ENCODE measurements at regions not wholly inside any gene's neighbourhood (a gene's known extent, or its start where the extent isn't known, plus 50 kb on each side); places are given as distances from the start of the nearest gene placed in this dataset.

GRCh38 chr11:70915158-70915985 lies 337.0 kb downstream of the SHANK2 start:
- DNase-seq (no peak), ATAC-seq (no peak)
- Mint-ChIP-seq H3K27me3 (peaks cover 37% of the 10 kb centered on the region), H3K4me1 (no peaks in the 10 kb centered on the region), H3K36me3 (ENCODE audit: low read depth) (no peaks in the 10 kb centered on the region), H3K27ac (no peak overlapping the region), H3K4me3 (no peak overlapping the region)
- H3K9me3 ChIP-seq (ENCODE audit: control insufficient read depth, low read length, poor library complexity, severe bottlenecking): no peaks in the 10 kb centered on the region

GRCh38 chr11:70916351-70916750 lies 336.0 kb downstream of the SHANK2 start:
- DNase-seq (no peak), ATAC-seq (no peak)
- H3K36me3 Mint-ChIP-seq (ENCODE audit: low read depth): no peaks in the 10 kb centered on the region
- no peak overlapping the region for H3K4me3 Mint-ChIP-seq
- H3K27ac Mint-ChIP-seq: no peak overlapping the region
- no peaks in the 10 kb centered on the region for H3K4me1 Mint-ChIP-seq
- H3K27me3 Mint-ChIP-seq: peaks cover 27% of the 10 kb centered on the region
- no peaks in the 10 kb centered on the region for H3K9me3 ChIP-seq (ENCODE audit: control insufficient read depth, low read length, poor library complexity, severe bottlenecking)

GRCh38 chr11:70918242-70918641 lies 334.1 kb downstream of the SHANK2 start:
- Mint-ChIP-seq H3K4me1 (no peaks in the 10 kb centered on the region), H3K4me3 (no peak overlapping the region), H3K27ac (no peak overlapping the region), H3K36me3 (ENCODE audit: low read depth) (no peaks in the 10 kb centered on the region), H3K27me3 (peaks cover 13% of the 10 kb centered on the region)
- ATAC-seq (no peak), DNase-seq (no peak)
- H3K9me3 ChIP-seq (ENCODE audit: control insufficient read depth, low read length, poor library complexity, severe bottlenecking): no peaks in the 10 kb centered on the region

- ATAC-seq: no peak
- no peak for DNase-seq
- Mint-ChIP-seq H3K4me3 (no peak overlapping the region), H3K36me3 (ENCODE audit: low read depth) (no peaks in the 10 kb centered on the region), H3K27ac (no peak overlapping the region), H3K27me3 (no peaks in the 10 kb centered on the region), H3K4me1 (no peaks in the 10 kb centered on the region)
- H3K9me3 ChIP-seq (ENCODE audit: control insufficient read depth, low read length, poor library complexity, severe bottlenecking): no peaks in the 10 kb centered on the region
These were observed 330.6 kb downstream of the SHANK2 start for GRCh38 chr11:70921804-70922203.

GRCh38 chr11:70924108-70924507 lies 328.3 kb downstream of the SHANK2 start:
- H3K9me3 ChIP-seq (ENCODE audit: control insufficient read depth, low read length, poor library complexity, severe bottlenecking): no peaks in the 10 kb centered on the region
- no peak overlapping the region for H3K4me3 Mint-ChIP-seq
- H3K27me3 Mint-ChIP-seq: no peaks in the 10 kb centered on the region
- peaks cover 2% of the 10 kb centered on the region for H3K36me3 Mint-ChIP-seq (ENCODE audit: low read depth)
- H3K4me1 Mint-ChIP-seq: no peaks in the 10 kb centered on the region
- no peak overlapping the region for H3K27ac Mint-ChIP-seq
- ATAC-seq (no peak), DNase-seq (no peak)

GRCh38 chr11:70925238-70925637 lies 327.1 kb downstream of the SHANK2 start:
- DNase-seq (no peak), ATAC-seq (no peak)
- Mint-ChIP-seq H3K27ac (no peak overlapping the region), H3K4me1 (no peaks in the 10 kb centered on the region), H3K27me3 (no peaks in the 10 kb centered on the region), H3K36me3 (ENCODE audit: low read depth) (peaks cover 2% of the 10 kb centered on the region), H3K4me3 (no peak overlapping the region)
- no peaks in the 10 kb centered on the region for H3K9me3 ChIP-seq (ENCODE audit: control insufficient read depth, low read length, poor library complexity, severe bottlenecking)

- H3K36me3 Mint-ChIP-seq (ENCODE audit: low read depth): peaks cover 2% of the 10 kb centered on the region
- H3K27ac Mint-ChIP-seq: no peak overlapping the region
- ATAC-seq: no peak
- no peaks in the 10 kb centered on the region for H3K9me3 ChIP-seq (ENCODE audit: control insufficient read depth, low read length, poor library complexity, severe bottlenecking)
- no peaks in the 10 kb centered on the region for H3K4me1 Mint-ChIP-seq
- H3K27me3 Mint-ChIP-seq: no peaks in the 10 kb centered on the region
- H3K4me3 Mint-ChIP-seq: no peak overlapping the region
- DNase-seq: no peak
These were observed 325.7 kb downstream of the SHANK2 start for GRCh38 chr11:70926543-70927201.

- H3K9me3 ChIP-seq (ENCODE audit: control insufficient read depth, low read length, poor library complexity, severe bottlenecking): no peaks in the 10 kb centered on the region
- ATAC-seq: no peak
- no peak for DNase-seq
- no peak overlapping the region for H3K27ac Mint-ChIP-seq
- peaks cover 4% of the 10 kb centered on the region for H3K27me3 Mint-ChIP-seq
- H3K4me3 Mint-ChIP-seq: no peak overlapping the region
- peaks cover 2% of the 10 kb centered on the region for H3K36me3 Mint-ChIP-seq (ENCODE audit: low read depth)
- no peaks in the 10 kb centered on the region for H3K4me1 Mint-ChIP-seq
These were observed 323.4 kb downstream of the SHANK2 start for GRCh38 chr11:70928854-70929598.

GRCh38 chr11:70930215-70930614 lies 322.2 kb downstream of the SHANK2 start:
- H3K4me1 Mint-ChIP-seq: no peaks in the 10 kb centered on the region
- DNase-seq: no peak
- H3K4me3 Mint-ChIP-seq: no peak overlapping the region
- H3K27me3 Mint-ChIP-seq: peaks cover 4% of the 10 kb centered on the region
- H3K27ac Mint-ChIP-seq: no peak overlapping the region
- no peak for ATAC-seq
- no peaks in the 10 kb centered on the region for H3K9me3 ChIP-seq (ENCODE audit: control insufficient read depth, low read length, poor library complexity, severe bottlenecking)
- peaks cover 2% of the 10 kb centered on the region for H3K36me3 Mint-ChIP-seq (ENCODE audit: low read depth)

GRCh38 chr11:70931430-70931829 lies 320.9 kb downstream of the SHANK2 start:
- peaks cover 4% of the 10 kb centered on the region for H3K27me3 Mint-ChIP-seq
- no peak overlapping the region for H3K27ac Mint-ChIP-seq
- H3K9me3 ChIP-seq (ENCODE audit: control insufficient read depth, low read length, poor library complexity, severe bottlenecking): no peaks in the 10 kb centered on the region
- H3K4me3 Mint-ChIP-seq: no peak overlapping the region
- no peaks in the 10 kb centered on the region for H3K4me1 Mint-ChIP-seq
- no peak for ATAC-seq
- peaks cover 2% of the 10 kb centered on the region for H3K36me3 Mint-ChIP-seq (ENCODE audit: low read depth)
- no peak for DNase-seq

GRCh38 chr11:70933981-70934583 lies 318.3 kb downstream of the SHANK2 start:
- Mint-ChIP-seq H3K4me1 (no peaks in the 10 kb centered on the region), H3K27me3 (peaks cover 4% of the 10 kb centered on the region), H3K4me3 (no peak overlapping the region), H3K36me3 (ENCODE audit: low read depth) (no peaks in the 10 kb centered on the region), H3K27ac (no peak overlapping the region)
- no peaks in the 10 kb centered on the region for H3K9me3 ChIP-seq (ENCODE audit: control insufficient read depth, low read length, poor library complexity, severe bottlenecking)
- DNase-seq (no peak), ATAC-seq (no peak)

- ATAC-seq (no peak), DNase-seq (no peak)
- H3K27me3 Mint-ChIP-seq: peaks cover 4% of the 10 kb centered on the region
- no peaks in the 10 kb centered on the region for H3K36me3 Mint-ChIP-seq (ENCODE audit: low read depth)
- no peaks in the 10 kb centered on the region for H3K4me1 Mint-ChIP-seq
- H3K27ac Mint-ChIP-seq: no peak overlapping the region
- H3K9me3 ChIP-seq (ENCODE audit: control insufficient read depth, low read length, poor library complexity, severe bottlenecking): no peaks in the 10 kb centered on the region
- H3K4me3 Mint-ChIP-seq: no peak overlapping the region
These were observed 317.2 kb downstream of the SHANK2 start for GRCh38 chr11:70935006-70935768.

Measured in T-helper 17 cell (primary cell).